ENCODE measurements at regions not wholly inside any gene's neighbourhood (a gene's known extent, or its start where the extent isn't known, plus 50 kb on each side); places are given as distances from the start of the nearest gene placed in this dataset.
"Not testable (repeated sequence)": the region's sequence is repeated elsewhere in the genome, so short reads cannot be mapped to it uniquely, and the experiment has no call there.

- no peak for DNase-seq (ENCODE audit: low read depth)
- TF ChIP-seq, protein P1, sequence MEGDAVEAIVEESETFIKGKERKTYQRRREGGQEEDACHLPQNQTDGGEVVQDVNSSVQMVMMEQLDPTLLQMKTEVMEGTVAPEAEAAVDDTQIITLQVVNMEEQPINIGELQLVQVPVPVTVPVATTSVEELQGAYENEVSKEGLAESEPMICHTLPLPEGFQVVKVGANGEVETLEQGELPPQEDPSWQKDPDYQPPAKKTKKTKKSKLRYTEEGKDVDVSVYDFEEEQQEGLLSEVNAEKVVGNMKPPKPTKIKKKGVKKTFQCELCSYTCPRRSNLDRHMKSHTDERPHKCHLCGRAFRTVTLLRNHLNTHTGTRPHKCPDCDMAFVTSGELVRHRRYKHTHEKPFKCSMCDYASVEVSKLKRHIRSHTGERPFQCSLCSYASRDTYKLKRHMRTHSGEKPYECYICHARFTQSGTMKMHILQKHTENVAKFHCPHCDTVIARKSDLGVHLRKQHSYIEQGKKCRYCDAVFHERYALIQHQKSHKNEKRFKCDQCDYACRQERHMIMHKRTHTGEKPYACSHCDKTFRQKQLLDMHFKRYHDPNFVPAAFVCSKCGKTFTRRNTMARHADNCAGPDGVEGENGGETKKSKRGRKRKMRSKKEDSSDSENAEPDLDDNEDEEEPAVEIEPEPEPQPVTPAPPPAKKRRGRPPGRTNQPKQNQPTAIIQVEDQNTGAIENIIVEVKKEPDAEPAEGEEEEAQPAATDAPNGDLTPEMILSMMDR (IDR thresholded peaks at IDR 0.05; ENCODE audit: control insufficient read depth, insufficient read depth, low read depth, low read length, missing control alignments): no peak
- no peak overlapping the region for H3K4me3 ChIP-seq (ENCODE audit: control insufficient read depth, low read depth, low read length)
These were observed 143.6 kb upstream of the KIF5B start for GRCh38 chr10:32199714-32200394.

- no peak for DNase-seq (ENCODE audit: low read depth)
- TF ChIP-seq, protein P1 (IDR thresholded peaks at IDR 0.05; ENCODE audit: control insufficient read depth, insufficient read depth, low read depth, low read length, missing control alignments): no peak
- H3K4me3 ChIP-seq (ENCODE audit: control insufficient read depth, low read depth, low read length): no peak overlapping the region
These were observed 141.2 kb upstream of the KIF5B start for GRCh38 chr10:32197423-32197822.

DNA sequence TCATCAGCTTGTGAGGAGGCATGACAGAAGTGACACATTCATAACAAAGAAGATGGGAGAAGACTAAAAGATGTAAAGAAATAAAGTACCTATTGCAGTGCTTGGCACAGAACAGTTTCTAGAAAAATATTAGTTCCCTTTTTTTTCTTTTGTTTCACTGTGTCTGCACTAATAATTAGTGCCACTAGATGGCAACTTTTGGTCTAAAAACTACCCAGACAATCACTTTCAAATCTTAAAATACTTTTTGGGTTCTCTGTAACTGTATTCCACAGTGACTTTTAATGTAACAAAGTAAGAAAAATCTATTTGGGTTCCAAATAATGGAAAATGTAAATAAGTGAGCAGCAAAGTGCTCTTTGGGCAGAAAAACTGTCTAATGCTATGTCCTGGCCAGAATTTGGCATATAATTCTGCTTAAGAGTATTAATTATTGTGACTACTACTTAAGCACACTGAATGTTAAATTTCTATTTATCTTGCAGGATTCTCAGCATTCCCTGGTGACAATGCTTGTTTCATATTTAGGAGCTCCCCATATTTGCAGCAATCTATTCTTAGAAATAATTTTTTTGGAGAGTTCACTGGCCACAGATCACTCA lies 134.8 kb upstream of the KIF5B start:
- H3K4me3 ChIP-seq (ENCODE audit: control insufficient read depth, low read depth, low read length): no peak overlapping the region
- TF ChIP-seq, protein P1 (IDR thresholded peaks at IDR 0.05; ENCODE audit: control insufficient read depth, insufficient read depth, low read depth, low read length, missing control alignments): peak; percentile 55
- no peak for DNase-seq (ENCODE audit: low read depth)

DNA sequence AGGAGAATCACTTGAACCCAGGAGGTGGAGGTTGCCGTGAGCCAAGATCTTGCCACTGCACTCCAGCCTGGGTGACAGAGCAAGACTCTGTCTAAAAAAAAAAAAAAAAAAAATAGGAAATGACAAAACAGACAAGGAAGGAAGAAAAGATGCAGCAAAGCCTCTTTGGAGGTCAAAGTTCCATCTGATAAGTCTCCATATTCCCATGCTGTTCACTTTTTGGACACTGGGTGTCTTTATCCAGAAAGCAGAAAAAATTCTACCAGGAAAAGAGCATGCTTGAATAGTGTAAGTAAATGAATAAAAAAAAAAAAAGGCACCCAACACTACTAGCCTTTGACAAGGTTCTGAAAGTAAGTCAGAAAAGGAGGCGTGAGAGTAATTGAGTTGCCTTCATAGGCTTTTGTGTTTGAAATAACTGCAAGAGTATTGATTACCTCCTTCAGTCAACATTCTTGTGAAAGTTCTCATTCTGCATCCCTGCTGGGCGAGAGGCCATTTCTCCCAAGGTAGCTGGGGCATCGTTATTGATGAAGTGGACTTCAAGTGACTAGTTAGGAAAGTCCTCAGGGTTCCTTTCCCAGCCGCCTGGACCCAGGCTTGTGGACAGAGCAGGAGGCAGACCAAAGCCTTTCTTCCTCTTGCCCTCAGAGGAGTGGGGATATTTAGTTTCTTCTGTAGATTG lies 133.3 kb upstream of the KIF5B start:
- TF ChIP-seq, protein P1 (IDR thresholded peaks at IDR 0.05; ENCODE audit: control insufficient read depth, insufficient read depth, low read depth, low read length, missing control alignments): peak; percentile 19
- H3K4me3 ChIP-seq (ENCODE audit: control insufficient read depth, low read depth, low read length): no peak overlapping the region
- DNase-seq (ENCODE audit: low read depth): no peak

DNA sequence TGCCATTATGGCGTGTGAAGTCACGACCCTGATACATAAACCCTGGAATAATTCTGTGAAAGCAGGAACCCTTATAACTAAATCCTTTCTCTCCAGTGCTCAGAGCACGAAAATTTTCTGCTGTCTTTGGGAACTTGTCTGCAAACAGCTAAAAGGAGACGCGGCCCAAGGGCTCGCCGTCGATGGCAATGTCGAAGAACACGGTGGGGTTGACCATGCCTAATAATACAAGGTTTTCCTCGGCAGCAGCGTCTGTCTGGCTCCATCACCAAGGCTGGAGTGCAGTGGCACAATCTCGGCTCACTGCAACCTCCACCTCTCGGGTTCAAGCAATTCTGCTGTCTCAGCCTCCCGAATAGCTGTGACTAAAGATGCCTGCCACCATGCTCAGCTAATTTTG lies 132.4 kb upstream of the KIF5B start:
- not testable (repeated sequence) for DNase-seq (ENCODE audit: low read depth); H3K4me3 ChIP-seq (ENCODE audit: control insufficient read depth, low read depth, low read length)

DNA sequence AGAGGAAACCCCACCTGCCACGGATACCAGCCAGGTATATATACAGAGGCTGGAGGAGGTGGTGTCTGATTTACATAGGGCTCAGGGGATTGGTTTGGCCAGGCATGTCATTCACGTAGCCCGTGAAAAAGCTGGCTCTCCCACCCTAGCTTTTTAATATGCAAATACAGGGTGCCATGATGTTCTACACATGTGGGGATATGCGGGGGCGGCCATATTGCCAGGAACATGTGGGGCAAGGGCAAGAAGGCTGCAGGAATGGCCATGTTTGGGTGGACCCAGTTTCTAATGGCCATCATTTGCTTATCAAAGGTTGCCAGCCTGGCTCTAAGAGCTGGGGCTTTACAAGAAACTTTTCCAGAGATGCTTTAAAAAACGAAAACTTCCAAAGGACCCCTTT lies 131.5 kb upstream of the KIF5B start:
- H3K4me3 ChIP-seq (ENCODE audit: control insufficient read depth, low read depth, low read length): no peak overlapping the region
- TF ChIP-seq, protein P1 (IDR thresholded peaks at IDR 0.05; ENCODE audit: control insufficient read depth, insufficient read depth, low read depth, low read length, missing control alignments): no peak
- DNase-seq (ENCODE audit: low read depth): no peak

GRCh38 chr10:32183652-32184051 lies 127.4 kb upstream of the KIF5B start:
- H3K4me3 ChIP-seq (ENCODE audit: control insufficient read depth, low read depth, low read length); DNase-seq (ENCODE audit: low read depth): not testable (repeated sequence)

All from AG09309 (cell line).